ENCODE measurements at regions not wholly inside any gene's neighbourhood (a gene's known extent, or its start where the extent isn't known, plus 50 kb on each side); places are given as distances from the start of the nearest gene placed in this dataset.
A peak's percentile ranks its signal among the peaks of the same experiment; 100 is the strongest.
"Not testable (repeated sequence)": the region's sequence is repeated elsewhere in the genome, so short reads cannot be mapped to it uniquely, and the experiment has no call there.

- no peak for DNase-seq (ENCODE audit: low spot score)
Measured at GRCh38 chrX:69063486-69063885, 101.8 kb downstream of the PJA1 start.

- DNase-seq (ENCODE audit: low spot score), result peak; percentile 41
Measured at GRCh38 chrX:69062493-69062892, 102.8 kb downstream of the PJA1 start.

- DNase-seq (ENCODE audit: low spot score), result no peak
Measured at GRCh38 chrX:69060631-69061408, 104.4 kb downstream of the PJA1 start.

GRCh38 chrX:69055193-69055592 is 110.1 kb downstream of the PJA1 start:
- DNase-seq (ENCODE audit: low spot score), result no peak

- DNase-seq (ENCODE audit: low spot score), result not testable (repeated sequence)
Measured at GRCh38 chrX:69054497-69054896, 110.8 kb downstream of the PJA1 start.

GRCh38 chrX:69051901-69052300 is 113.4 kb downstream of the PJA1 start:
- no peak for DNase-seq (ENCODE audit: low spot score)

GRCh38 chrX:69050051-69050765 is 115.0 kb downstream of the PJA1 start:
- no peak for DNase-seq (ENCODE audit: low spot score)

GRCh38 chrX:69046996-69047490 is 118.2 kb downstream of the PJA1 start:
- peak; percentile 75 for DNase-seq (ENCODE audit: low spot score)

- peak; percentile 39 for DNase-seq (ENCODE audit: low spot score)
Measured at GRCh38 chrX:69045616-69046345, 119.5 kb downstream of the PJA1 start.

- DNase-seq (ENCODE audit: low spot score), result no peak
Measured at GRCh38 chrX:69038816-69039215, 126.4 kb downstream of the PJA1 start.

- DNase-seq (ENCODE audit: low spot score), result no peak
Measured at GRCh38 chrX:69038188-69038587, 127.1 kb downstream of the PJA1 start.

- DNase-seq (ENCODE audit: low spot score), result no peak
Measured at GRCh38 chrX:69037786-69038185, 127.5 kb downstream of the PJA1 start.

GRCh38 chrX:69036674-69037573 is 128.3 kb downstream of the PJA1 start:
- DNase-seq (ENCODE audit: low spot score), result no peak

- DNase-seq (ENCODE audit: low spot score), result no peak
Measured at GRCh38 chrX:69034451-69034850, 130.8 kb downstream of the PJA1 start.

- DNase-seq (ENCODE audit: low spot score), result no peak
Measured at GRCh38 chrX:69033936-69034335, 131.3 kb downstream of the PJA1 start.

- DNase-seq (ENCODE audit: low spot score), result no peak
Measured at GRCh38 chrX:69032601-69033000, 132.7 kb downstream of the PJA1 start.

GRCh38 chrX:69031971-69032391 is 133.3 kb downstream of the PJA1 start:
- DNase-seq (ENCODE audit: low spot score), result no peak

GRCh38 chrX:69031181-69031580 is 134.1 kb downstream of the PJA1 start:
- DNase-seq (ENCODE audit: low spot score), result no peak

GRCh38 chrX:69029771-69030170 is 135.5 kb downstream of the PJA1 start:
- no peak for DNase-seq (ENCODE audit: low spot score)

- DNase-seq (ENCODE audit: low spot score), result no peak
Measured at GRCh38 chrX:69028761-69029120, 136.5 kb downstream of the PJA1 start.

Data from mesenteric fat pad (tissue), 1 donor.